ENCODE measurements at regions not wholly inside any gene's neighbourhood (a gene's known extent, or its start where the extent isn't known, plus 50 kb on each side); places are given as distances from the start of the nearest gene placed in this dataset.

DNA sequence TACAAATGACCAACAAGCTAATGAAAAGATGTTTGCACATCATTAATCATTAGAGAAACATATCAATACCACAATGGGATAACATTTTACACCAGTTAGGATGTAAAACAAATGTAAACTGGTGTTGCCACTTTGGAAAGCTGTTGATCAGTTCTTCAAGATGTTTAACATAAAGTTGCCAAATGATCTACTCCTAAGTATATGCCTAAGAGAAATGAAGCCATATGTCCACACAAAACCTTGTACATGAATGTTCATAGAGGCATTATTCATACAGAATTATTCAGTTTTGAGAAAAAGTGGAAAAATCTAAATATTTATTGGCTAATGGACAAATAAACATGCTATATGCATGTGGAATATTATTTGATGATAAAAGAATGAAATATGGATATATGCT is 136.9 kb upstream of the KITLG start:
- TF ChIP-seq ZNF274 (IDR thresholded peaks at IDR 0.05; ENCODE audit: low read depth, low read length) (no peak), YY1 (IDR thresholded peaks at IDR 0.05; ENCODE audit: insufficient read depth, insufficient read length) (no peak), SUZ12 (IDR thresholded peaks at IDR 0.05; ENCODE audit: extremely low read depth, insufficient read depth, insufficient read length) (no peak)
